Keratinocyte (primary cell): ENCODE measurements at regions not wholly inside any gene's neighbourhood (a gene's known extent, or its start where the extent isn't known, plus 50 kb on each side); places are given as distances from the start of the nearest gene placed in this dataset.

Experiments used
- DNase-seq: peaks from one replicate; pipeline ENCODE4 v3.0.0-alpha.2; 2011; ENCODE audit warnings: low read depth, missing footprints, low spot score
- FAIRE-seq: peaks from 2 replicates; lab custom pipeline; 2011; peaks lifted over from hg19 to GRCh38; lab: Jason Lieb, UNC
- H2AFZ ChIP-seq: 2 replicates; pipeline ENCODE4 v1.6.0; 2012; ENCODE audit warnings: low read length, control low read depth, inconsistent platforms; ENCODE audit not compliant: control insufficient read depth
- H3K27ac ChIP-seq: 2 replicates; pipeline ENCODE4 v1.5.1; 2011; ENCODE audit warnings: low read length; ENCODE audit not compliant: control insufficient read depth, insufficient read depth
- H3K27me3 ChIP-seq: 3 replicates; pipeline ENCODE4 v1.6.0; 2011; ENCODE audit warnings: low read length; ENCODE audit not compliant: control insufficient read depth, insufficient read depth; ENCODE audit errors: extremely low read depth
- H3K36me3 ChIP-seq, 2 experiments: 2 replicates in 1 of 2; 3 replicates in 1 of 2; pipeline ENCODE4 v1.5.1; 2011; ENCODE audit warnings: low read length in 2 of 2, mild to moderate bottlenecking in 1 of 2; ENCODE audit not compliant: control insufficient read depth in 2 of 2, insufficient read depth in 2 of 2; ENCODE audit errors: extremely low read depth in 1 of 2
- H3K4me1 ChIP-seq: 3 replicates; pipeline ENCODE4 v1.5.1; 2011; ENCODE audit warnings: low read length; ENCODE audit not compliant: control insufficient read depth, insufficient read depth; ENCODE audit errors: extremely low read depth
- H3K4me2 ChIP-seq: 3 replicates; pipeline ENCODE4 v1.6.0; 2011; ENCODE audit warnings: low read depth, low read length; ENCODE audit not compliant: control insufficient read depth, insufficient read depth; ENCODE audit errors: extremely low read depth
- H3K4me3 ChIP-seq, 3 experiments: fragments of 200-600 bp in 1 of 3; sonication (generic) in 1 of 3; 2 replicates in 2 of 3; 3 replicates in 1 of 3; pipeline ENCODE4 v1.5.1; 2011 to 2016; ENCODE audit warnings: low read length in 3 of 3, mild to moderate bottlenecking in 3 of 3, control low read depth in 2 of 3, inconsistent platforms in 1 of 3, low read depth in 1 of 3, mixed read lengths in 1 of 3, mixed run types in 1 of 3, moderate library complexity in 1 of 3; ENCODE audit not compliant: control insufficient read depth in 2 of 3, insufficient read depth in 2 of 3; ENCODE audit errors: extremely low read depth in 1 of 3
- H3K79me2 ChIP-seq: 2 replicates; pipeline ENCODE4 v1.6.0; 2012; ENCODE audit warnings: low read length; ENCODE audit not compliant: control insufficient read depth, insufficient read depth
- H3K9ac ChIP-seq: 3 replicates; pipeline ENCODE4 v1.6.0; 2011; ENCODE audit warnings: low read length; ENCODE audit not compliant: control insufficient read depth, insufficient read depth; ENCODE audit errors: extremely low read depth
- H3K9me1 ChIP-seq: 3 replicates; pipeline ENCODE4 v1.6.0; 2011; ENCODE audit warnings: low read length; ENCODE audit not compliant: control insufficient read depth, insufficient read depth; ENCODE audit errors: extremely low read depth
- H3K9me3 ChIP-seq: 2 replicates; pipeline ENCODE4 v1.5.1; 2012; ENCODE audit warnings: low read depth, low read length; ENCODE audit not compliant: control insufficient read depth
- H4K20me1 ChIP-seq: 3 replicates; pipeline ENCODE4 v1.6.0; 2011; ENCODE audit warnings: low read length; ENCODE audit not compliant: control insufficient read depth, insufficient read depth; ENCODE audit errors: extremely low read depth
- EZH2 ChIP-seq: IDR thresholded peaks from one replicate; pipeline ENCODE4 v1.6.1; 2012; ENCODE audit warnings: inconsistent platforms, mild to moderate bottlenecking, low read length, moderate library complexity
- dilution Hi-C: fragments of 300-500 bp; cut with MboI; formaldehyde crosslinking; loops from one replicate; pipeline ENCODE4 v1.7.0; 2020; ENCODE audit warnings: low sequenced_read_pairs; ENCODE audit not compliant: extremely low pct_ligation_motif_present
- TF ChIP-seq, protein P1 (sequence below), 3 experiments: IDR thresholded peaks in 1 of 3; conservative IDR thresholded peaks in 1 of 3; optimal IDR thresholded peaks in 1 of 3; 2 replicates in 2 of 3; 3 replicates in 1 of 3; pipeline versions ENCODE3 to v1.5.1; 2011; ENCODE audit warnings: low read length in 3 of 3, mild to moderate bottlenecking in 3 of 3, moderate library complexity in 2 of 3, control low read depth in 1 of 3, inconsistent platforms in 1 of 3; ENCODE audit not compliant: insufficient read depth in 2 of 3; ENCODE audit errors: extremely low read depth in 1 of 3

DNA sequence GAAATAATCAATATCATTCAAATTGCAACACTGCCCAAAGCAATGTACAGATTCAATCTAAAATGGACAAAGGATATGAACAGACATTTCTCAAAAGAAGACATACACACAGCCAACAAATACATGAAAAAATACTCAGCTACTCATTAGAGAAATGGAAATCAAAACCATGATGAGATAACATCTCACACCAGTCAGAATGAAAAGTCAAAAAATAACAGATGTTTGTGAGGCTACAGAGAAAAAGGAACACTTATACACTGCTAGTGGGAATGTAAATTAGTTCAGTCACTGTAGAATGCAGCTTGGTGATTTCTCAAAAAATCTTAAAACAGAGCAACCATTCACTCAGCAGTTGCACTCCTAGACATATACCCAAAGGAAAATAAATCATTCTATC, 205.2 kb downstream of the DKK2 start:
- no peak overlapping the region for H3K27ac ChIP-seq
- DNase-seq = no peak
- no peaks in the 10 kb centered on the region for H3K27me3 ChIP-seq
- no peak overlapping the region for H2AFZ ChIP-seq
- no peak for TF ChIP-seq EZH2
- TF ChIP-seq, protein P1, sequence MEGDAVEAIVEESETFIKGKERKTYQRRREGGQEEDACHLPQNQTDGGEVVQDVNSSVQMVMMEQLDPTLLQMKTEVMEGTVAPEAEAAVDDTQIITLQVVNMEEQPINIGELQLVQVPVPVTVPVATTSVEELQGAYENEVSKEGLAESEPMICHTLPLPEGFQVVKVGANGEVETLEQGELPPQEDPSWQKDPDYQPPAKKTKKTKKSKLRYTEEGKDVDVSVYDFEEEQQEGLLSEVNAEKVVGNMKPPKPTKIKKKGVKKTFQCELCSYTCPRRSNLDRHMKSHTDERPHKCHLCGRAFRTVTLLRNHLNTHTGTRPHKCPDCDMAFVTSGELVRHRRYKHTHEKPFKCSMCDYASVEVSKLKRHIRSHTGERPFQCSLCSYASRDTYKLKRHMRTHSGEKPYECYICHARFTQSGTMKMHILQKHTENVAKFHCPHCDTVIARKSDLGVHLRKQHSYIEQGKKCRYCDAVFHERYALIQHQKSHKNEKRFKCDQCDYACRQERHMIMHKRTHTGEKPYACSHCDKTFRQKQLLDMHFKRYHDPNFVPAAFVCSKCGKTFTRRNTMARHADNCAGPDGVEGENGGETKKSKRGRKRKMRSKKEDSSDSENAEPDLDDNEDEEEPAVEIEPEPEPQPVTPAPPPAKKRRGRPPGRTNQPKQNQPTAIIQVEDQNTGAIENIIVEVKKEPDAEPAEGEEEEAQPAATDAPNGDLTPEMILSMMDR (optimal IDR thresholded peaks at IDR 0.05 in 1 of 3, IDR thresholded peaks at IDR 0.05 in 1 of 3, conservative IDR thresholded peaks at IDR 0.05 in 1 of 3; ENCODE audit: extremely low read depth in 1 of 3, insufficient read depth in 2 of 3, low read length in 3 of 3) = no peak
- H3K4me2 ChIP-seq = no peak overlapping the region
- no peak overlapping the region for H3K4me3 ChIP-seq
- H3K9ac ChIP-seq = no peak overlapping the region
- FAIRE-seq = no peak
- H3K4me1 ChIP-seq = no peaks in the 10 kb centered on the region
- dilution Hi-C loops = no loop called here
- H3K9me1 ChIP-seq = no peaks in the 10 kb centered on the region
- no peaks in the 10 kb centered on the region for H3K9me3 ChIP-seq
- H3K36me3 ChIP-seq = no peaks in the 10 kb centered on the region
- no peaks in the 10 kb centered on the region for H3K79me2 ChIP-seq
- no peaks in the 10 kb centered on the region for H4K20me1 ChIP-seq

DNA sequence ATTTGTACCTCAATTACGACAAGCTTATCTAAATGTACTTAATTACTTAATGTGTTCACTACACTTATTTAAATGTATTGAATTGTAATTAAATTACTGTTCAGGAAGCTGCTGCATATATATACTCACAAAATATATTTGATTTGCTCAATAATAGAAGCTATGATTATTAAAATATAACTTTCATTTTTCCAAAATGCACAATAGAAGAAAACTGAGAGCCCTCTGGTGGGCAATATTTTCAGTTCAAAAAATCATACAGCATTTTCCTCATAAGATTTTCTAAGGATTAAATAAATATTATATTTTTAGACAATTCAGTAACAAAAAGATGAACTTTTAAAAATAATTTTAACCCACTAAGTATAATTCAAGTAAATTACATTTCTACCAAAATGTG, 217.3 kb downstream of the DKK2 start:
- no peak overlapping the region for H3K4me3 ChIP-seq
- no peaks in the 10 kb centered on the region for H3K27me3 ChIP-seq
- H3K4me1 ChIP-seq = no peaks in the 10 kb centered on the region
- FAIRE-seq (no peak), DNase-seq (no peak)
- dilution Hi-C loops = no loop called here
- TF ChIP-seq EZH2 = no peak
- TF ChIP-seq, protein P1 (optimal IDR thresholded peaks at IDR 0.05 in 1 of 3, IDR thresholded peaks at IDR 0.05 in 1 of 3, conservative IDR thresholded peaks at IDR 0.05 in 1 of 3; ENCODE audit: extremely low read depth in 1 of 3, insufficient read depth in 2 of 3, low read length in 3 of 3) = no peak
- no peak overlapping the region for H3K9ac ChIP-seq
- no peaks in the 10 kb centered on the region for H3K9me3 ChIP-seq
- no peaks in the 10 kb centered on the region for H3K36me3 ChIP-seq
- H3K9me1 ChIP-seq = no peaks in the 10 kb centered on the region
- H3K79me2 ChIP-seq = no peaks in the 10 kb centered on the region
- no peak overlapping the region for H3K27ac ChIP-seq
- H4K20me1 ChIP-seq = no peaks in the 10 kb centered on the region
- H3K4me2 ChIP-seq = no peak overlapping the region
- no peak overlapping the region for H2AFZ ChIP-seq
